ENCODE measurements at regions not wholly inside any gene's neighbourhood (a gene's known extent, or its start where the extent isn't known, plus 50 kb on each side); places are given as distances from the start of the nearest gene placed in this dataset.
A peak's percentile ranks its signal among the peaks of the same experiment; 100 is the strongest.

- ChIA-PET CTCF (no interaction called here), POLR2A (no interaction called here)
- peaks cover 0 to 14% (median 0%) of the 10 kb centered on the region in 3 donors for H3K4me1 Mint-ChIP-seq
- no peak overlapping the region for H3K27ac Mint-ChIP-seq
- H3K4me3 ChIP-seq (ENCODE audit: control insufficient read depth in 1 of 2, extremely low read depth in 1 of 2, low read length in 1 of 2) = no peak overlapping the region
- WGBS (ENCODE audit: insufficient coverage) = 100% methylated on average over 1 of the region's 1 CpG
- no peaks in the 10 kb centered on the region for H3K9me3 ChIP-seq
- peaks cover 0 to 3% of the 10 kb centered on the region in 2 donors for H3K27me3 Mint-ChIP-seq
- peaks cover 0 to 6% of the 10 kb centered on the region in 2 experiments for H3K4me1 ChIP-seq (ENCODE audit: control insufficient read depth in 1 of 2, extremely low read depth in 1 of 2, insufficient read depth in 2 of 2, low read length in 2 of 2)
- no peaks in the 10 kb centered on the region for H3K36me3 Mint-ChIP-seq
- H3K27me3 ChIP-seq (replicated peaks in 1 of 2; ENCODE audit: control insufficient read depth in 2 of 2, extremely low read depth in 1 of 2, insufficient read depth in 2 of 2, low read length in 1 of 2) = no peaks in the 10 kb centered on the region
- DNase-seq (no peak), ATAC-seq (replicated peaks in 1 of 4) (no peak)
- H3K9me3 Mint-ChIP-seq = no peaks in the 10 kb centered on the region
- H3K27ac ChIP-seq (ENCODE audit: low read length) = no peak overlapping the region
- H3K4me3 Mint-ChIP-seq = no peak overlapping the region
- peaks cover 0 to 3% of the 10 kb centered on the region in 2 donors for H3K36me3 ChIP-seq (ENCODE audit: control insufficient read depth in 2 of 2, extremely low read depth in 1 of 2, insufficient read depth in 1 of 2, low read length in 1 of 2)
Measured at GRCh38 chr6:21981235-21981833, 315.5 kb downstream of the PRL start.

GRCh38 chr6:21984135-21984534 lies 312.7 kb downstream of the PRL start:
- CTCF ChIA-PET = no interaction called here

GRCh38 chr6:21984561-21984960 lies 312.3 kb downstream of the PRL start:
- peaks cover 0 to 3% of the 10 kb centered on the region in 2 donors for H3K36me3 ChIP-seq (ENCODE audit: control insufficient read depth in 2 of 2, extremely low read depth in 1 of 2, insufficient read depth in 1 of 2, low read length in 1 of 2)
- DNase-seq = no peak
- ChIA-PET POLR2A (no interaction called here), CTCF (interaction anchor here in 1 of 2 donors (0.5 kb wide), 1 partner anchor 450 kb away, joined by 3 read pairs; no protein-coding TSS in a partner anchor)
- Mint-ChIP-seq H3K4me1 (peaks cover 12 to 36% (median 13%) of the 10 kb centered on the region in 3 donors), H3K4me3 (no peak overlapping the region), H3K9me3 (no peaks in the 10 kb centered on the region), H3K27ac (no peak overlapping the region), H3K27me3 (peaks cover 0 to 4% of the 10 kb centered on the region in 2 donors), H3K36me3 (no peaks in the 10 kb centered on the region)
- WGBS (ENCODE audit: insufficient coverage) = no CpG with 5 or more reads among the region's 1 CpG
- no peak for ATAC-seq (replicated peaks in 1 of 4)
- H3K27ac ChIP-seq (ENCODE audit: low read length) = no peak overlapping the region
- no peaks in the 10 kb centered on the region for H3K9me3 ChIP-seq
- peaks cover 4 to 25% of the 10 kb centered on the region in 2 experiments for H3K4me1 ChIP-seq (ENCODE audit: control insufficient read depth in 1 of 2, extremely low read depth in 1 of 2, insufficient read depth in 2 of 2, low read length in 2 of 2)
- H3K4me3 ChIP-seq (ENCODE audit: control insufficient read depth in 1 of 2, extremely low read depth in 1 of 2, low read length in 1 of 2) = no peak overlapping the region
- no peaks in the 10 kb centered on the region for H3K27me3 ChIP-seq (replicated peaks in 1 of 2; ENCODE audit: control insufficient read depth in 2 of 2, extremely low read depth in 1 of 2, insufficient read depth in 2 of 2, low read length in 1 of 2)

More at GRCh38 chr6:21984135-21984534, 312.7 kb downstream of the PRL start:
- Mint-ChIP-seq H3K27me3 (peaks cover 0 to 4% of the 10 kb centered on the region in 2 donors), H3K36me3 (no peaks in the 10 kb centered on the region), H3K9me3 (no peaks in the 10 kb centered on the region), H3K4me1 (peaks cover 12 to 36% (median 13%) of the 10 kb centered on the region in 3 donors), H3K27ac (no peak overlapping the region), H3K4me3 (no peak overlapping the region)
- Histone ChIP-seq H3K4me3 (ENCODE audit: control insufficient read depth in 1 of 2, extremely low read depth in 1 of 2, low read length in 1 of 2) (no peak overlapping the region), H3K9me3 (no peaks in the 10 kb centered on the region), H3K27me3 (replicated peaks in 1 of 2; ENCODE audit: control insufficient read depth in 2 of 2, extremely low read depth in 1 of 2, insufficient read depth in 2 of 2, low read length in 1 of 2) (no peaks in the 10 kb centered on the region), H3K27ac (ENCODE audit: low read length) (no peak overlapping the region), H3K4me1 (ENCODE audit: control insufficient read depth in 1 of 2, extremely low read depth in 1 of 2, insufficient read depth in 2 of 2, low read length in 2 of 2) (peaks cover 4 to 25% of the 10 kb centered on the region in 2 experiments), H3K36me3 (ENCODE audit: control insufficient read depth in 2 of 2, extremely low read depth in 1 of 2, insufficient read depth in 1 of 2, low read length in 1 of 2) (peaks cover 0 to 3% of the 10 kb centered on the region in 2 donors)
- no peak for ATAC-seq (replicated peaks in 1 of 4)
- WGBS (ENCODE audit: insufficient coverage) = no CpG with 5 or more reads among the region's 4 CpGs
- POLR2A ChIA-PET = no interaction called here
- no peak for DNase-seq

GRCh38 chr6:21985904-21986303 lies 310.9 kb downstream of the PRL start:
- Mint-ChIP-seq H3K27ac (no peak overlapping the region), H3K36me3 (no peaks in the 10 kb centered on the region), H3K4me3 (no peak overlapping the region), H3K27me3 (peaks cover 0 to 4% of the 10 kb centered on the region in 2 donors), H3K4me1 (peaks cover 12 to 26% (median 13%) of the 10 kb centered on the region in 3 donors), H3K9me3 (no peaks in the 10 kb centered on the region)
- no peak for ATAC-seq (replicated peaks in 1 of 4)
- Histone ChIP-seq H3K4me3 (ENCODE audit: control insufficient read depth in 1 of 2, extremely low read depth in 1 of 2, low read length in 1 of 2) (no peak overlapping the region), H3K36me3 (ENCODE audit: control insufficient read depth in 2 of 2, extremely low read depth in 1 of 2, insufficient read depth in 1 of 2, low read length in 1 of 2) (no peaks in the 10 kb centered on the region), H3K27me3 (replicated peaks in 1 of 2; ENCODE audit: control insufficient read depth in 2 of 2, extremely low read depth in 1 of 2, insufficient read depth in 2 of 2, low read length in 1 of 2) (no peaks in the 10 kb centered on the region), H3K4me1 (ENCODE audit: control insufficient read depth in 1 of 2, extremely low read depth in 1 of 2, insufficient read depth in 2 of 2, low read length in 2 of 2) (peaks cover 4 to 19% of the 10 kb centered on the region in 2 experiments), H3K27ac (ENCODE audit: low read length) (no peak overlapping the region), H3K9me3 (no peaks in the 10 kb centered on the region)
- POLR2A ChIA-PET = no interaction called here
- DNase-seq = no peak
- no CpG with 5 or more reads among the region's 1 CpG for WGBS (ENCODE audit: insufficient coverage)
- CTCF ChIA-PET = interaction anchor here in 1 of 2 donors (0.6 kb wide), 1 partner anchor 22 kb away, joined by 3 read pairs; no protein-coding TSS in a partner anchor

- H3K36me3 Mint-ChIP-seq = no peaks in the 10 kb centered on the region
- ChIA-PET CTCF (interaction anchor here in 1 of 2 donors (0.6 kb wide), 1 partner anchor 23 kb away, joined by 3 read pairs; no protein-coding TSS in a partner anchor), POLR2A (no interaction called here)
- H3K9me3 Mint-ChIP-seq = no peaks in the 10 kb centered on the region
- peaks cover 12 to 22% (median 13%) of the 10 kb centered on the region in 3 donors for H3K4me1 Mint-ChIP-seq
- Histone ChIP-seq H3K4me3 (ENCODE audit: control insufficient read depth in 1 of 2, extremely low read depth in 1 of 2, low read length in 1 of 2) (no peak overlapping the region), H3K27ac (ENCODE audit: low read length) (no peak overlapping the region), H3K27me3 (replicated peaks in 1 of 2; ENCODE audit: control insufficient read depth in 2 of 2, extremely low read depth in 1 of 2, insufficient read depth in 2 of 2, low read length in 1 of 2) (no peaks in the 10 kb centered on the region), H3K9me3 (no peaks in the 10 kb centered on the region), H3K36me3 (ENCODE audit: control insufficient read depth in 2 of 2, extremely low read depth in 1 of 2, insufficient read depth in 1 of 2, low read length in 1 of 2) (no peaks in the 10 kb centered on the region), H3K4me1 (ENCODE audit: control insufficient read depth in 1 of 2, extremely low read depth in 1 of 2, insufficient read depth in 2 of 2, low read length in 2 of 2) (peaks cover 4 to 21% of the 10 kb centered on the region in 2 experiments)
- 71% methylated on average over 6 of the region's 6 CpGs for WGBS (ENCODE audit: insufficient coverage)
- DNase-seq (no peak), ATAC-seq (replicated peaks in 1 of 4) (no peak)
- H3K4me3 Mint-ChIP-seq = no peak overlapping the region
- H3K27ac Mint-ChIP-seq = no peak overlapping the region
- H3K27me3 Mint-ChIP-seq = peaks cover 0 to 4% of the 10 kb centered on the region in 2 donors
Measured at GRCh38 chr6:21986703-21987102, 310.1 kb downstream of the PRL start.

- no peaks in the 10 kb centered on the region for H3K9me3 Mint-ChIP-seq
- peaks cover 4 to 27% of the 10 kb centered on the region in 2 experiments for H3K4me1 ChIP-seq (ENCODE audit: control insufficient read depth in 1 of 2, extremely low read depth in 1 of 2, insufficient read depth in 2 of 2, low read length in 2 of 2)
- H3K4me3 ChIP-seq (ENCODE audit: control insufficient read depth in 1 of 2, extremely low read depth in 1 of 2, low read length in 1 of 2) = peak overlapping the region in 1 of 2 donors; percentile 44
- 9% methylated on average over 6 of the region's 9 CpGs for WGBS (ENCODE audit: insufficient coverage)
- H3K27me3 Mint-ChIP-seq = peaks cover 0 to 8% of the 10 kb centered on the region in 2 donors
- no peak overlapping the region for H3K27ac ChIP-seq (ENCODE audit: low read length)
- ChIA-PET POLR2A (interaction anchor here in 1 of 2 donors (0.6 kb wide), 1 partner anchor 59 kb away, joined by 8 read pairs; no protein-coding TSS in a partner anchor), CTCF (no interaction called here)
- H3K9me3 ChIP-seq = no peaks in the 10 kb centered on the region
- peaks cover 12 to 22% (median 13%) of the 10 kb centered on the region in 3 donors for H3K4me1 Mint-ChIP-seq
- no peaks in the 10 kb centered on the region for H3K27me3 ChIP-seq (replicated peaks in 1 of 2; ENCODE audit: control insufficient read depth in 2 of 2, extremely low read depth in 1 of 2, insufficient read depth in 2 of 2, low read length in 1 of 2)
- H3K27ac Mint-ChIP-seq = no peak overlapping the region
- peak overlapping the region in 2 of 3 donors; percentile 6 to 54 for H3K4me3 Mint-ChIP-seq
- H3K36me3 ChIP-seq (ENCODE audit: control insufficient read depth in 2 of 2, extremely low read depth in 1 of 2, insufficient read depth in 1 of 2, low read length in 1 of 2) = no peaks in the 10 kb centered on the region
- peak in 2 of 4 experiments; percentile 26 to 40 for ATAC-seq (replicated peaks in 1 of 4)
- no peaks in the 10 kb centered on the region for H3K36me3 Mint-ChIP-seq
- peak in 8 of 35 experiments; percentile 1 to 12 (median 7) for DNase-seq
Measured at GRCh38 chr6:21987501-21987957, 309.3 kb downstream of the PRL start.

Data from T-cell (primary cell).